HG03378 (cell line): ENCODE measurements at regions not wholly inside any gene's neighbourhood (a gene's known extent, or its start where the extent isn't known, plus 50 kb on each side); places are given as distances from the start of the nearest gene placed in this dataset.
"Not testable (repeated sequence)": the region's sequence is repeated elsewhere in the genome, so short reads cannot be mapped to it uniquely, and the experiment has no call there.

Source experiments
- ATAC-seq: cut with Tn5 transposase; IDR thresholded peaks from one replicate; pipeline ENCODE4 v1.9.1; 2021; ENCODE audit warnings: mild to moderate bottlenecking, moderate library complexity; ENCODE audit not compliant: unreplicated experiment

DNA sequence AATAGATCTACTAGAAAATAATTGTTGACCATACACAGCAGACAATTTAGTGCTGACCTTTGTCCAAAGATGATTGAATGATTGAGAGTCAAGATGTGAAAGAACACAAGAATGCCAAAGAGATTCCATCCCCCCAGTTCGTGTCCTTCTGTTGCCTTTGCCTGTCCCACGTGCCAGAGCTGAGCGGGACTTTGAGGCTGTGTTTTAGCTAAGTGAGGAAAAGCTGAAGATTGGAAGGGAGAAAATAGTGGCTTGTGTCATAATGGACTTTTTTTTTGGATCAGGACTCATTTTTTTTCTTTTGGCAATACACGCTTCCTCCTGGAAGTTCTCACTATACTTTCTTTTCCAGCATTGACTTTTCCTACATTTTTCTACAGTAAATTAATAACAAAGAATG lies 206.6 kb upstream of the MDFIC2 start:
- ATAC-seq, result no peak

DNA sequence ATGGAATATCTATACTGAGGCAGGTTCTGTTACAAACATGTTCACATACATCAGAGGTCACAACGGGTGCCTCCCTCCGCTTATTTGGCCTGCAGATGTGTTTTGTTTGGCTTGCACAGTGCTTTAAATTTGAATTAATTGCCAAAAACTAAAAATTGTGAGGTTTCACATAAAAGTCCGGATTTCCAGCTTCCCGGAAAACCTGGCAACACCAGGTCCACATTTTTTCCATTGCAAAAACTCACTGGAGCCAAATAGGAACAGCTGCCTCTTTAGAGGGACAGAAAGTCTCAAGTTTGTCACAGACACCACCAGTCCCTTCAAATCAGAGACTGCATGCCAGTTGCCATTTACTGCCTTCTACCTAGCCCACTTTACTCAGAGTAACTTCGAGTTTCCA lies 205.9 kb upstream of the MDFIC2 start:
- no peak for ATAC-seq

DNA sequence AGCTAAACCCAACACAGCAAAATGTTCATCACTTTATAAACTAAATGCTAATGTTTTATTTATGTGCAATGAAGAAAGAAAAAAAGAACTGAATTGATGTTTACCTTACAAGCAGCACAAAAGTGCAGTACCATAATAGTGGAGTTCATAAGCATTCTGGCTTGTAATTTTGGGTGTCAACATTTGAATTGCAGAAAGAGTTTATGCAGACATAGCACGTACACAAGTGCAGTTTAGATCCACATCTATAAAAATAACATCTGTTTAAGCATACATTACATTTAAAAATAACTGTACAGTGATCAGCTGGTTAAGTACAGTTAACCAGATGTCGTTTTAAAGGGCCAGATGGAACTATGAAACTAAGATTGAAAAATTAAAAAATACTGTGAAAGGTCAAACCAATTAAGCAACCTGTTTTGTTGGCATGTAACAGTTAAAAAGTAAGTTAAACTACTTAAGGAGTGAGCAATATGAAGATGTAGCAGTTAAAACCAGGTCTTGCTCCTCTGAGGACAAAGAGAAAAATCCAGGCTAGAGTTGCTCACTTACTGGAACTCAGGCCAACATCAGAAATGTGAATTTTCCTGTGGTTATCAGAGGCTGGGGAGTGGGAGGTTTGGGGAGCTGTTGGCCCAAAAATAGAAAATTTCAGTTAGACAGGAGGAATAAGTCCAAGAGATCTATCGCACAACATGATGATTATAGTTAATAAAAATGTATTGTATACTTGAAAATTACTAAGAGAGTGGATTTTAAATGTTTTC lies 204.9 kb upstream of the MDFIC2 start:
- no peak for ATAC-seq

DNA sequence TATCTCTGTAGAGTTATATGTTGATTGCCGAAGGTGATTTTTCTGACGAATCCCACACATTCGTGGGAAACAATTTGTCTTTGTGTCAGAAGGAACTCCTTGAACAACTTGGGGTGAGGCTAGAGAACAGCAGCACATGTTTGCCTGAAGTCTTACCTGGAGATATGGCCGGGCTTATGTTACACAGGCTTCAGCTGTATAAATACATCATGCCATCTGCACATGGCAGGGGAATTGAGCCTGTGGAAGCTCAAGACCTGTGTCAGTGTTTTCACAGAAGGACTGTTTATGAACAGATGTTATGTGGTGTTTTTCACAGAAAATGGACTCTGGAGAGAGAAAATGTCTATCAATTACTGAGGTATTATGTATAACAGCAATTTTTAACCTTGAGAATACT lies 203.6 kb upstream of the MDFIC2 start:
- no peak for ATAC-seq

DNA sequence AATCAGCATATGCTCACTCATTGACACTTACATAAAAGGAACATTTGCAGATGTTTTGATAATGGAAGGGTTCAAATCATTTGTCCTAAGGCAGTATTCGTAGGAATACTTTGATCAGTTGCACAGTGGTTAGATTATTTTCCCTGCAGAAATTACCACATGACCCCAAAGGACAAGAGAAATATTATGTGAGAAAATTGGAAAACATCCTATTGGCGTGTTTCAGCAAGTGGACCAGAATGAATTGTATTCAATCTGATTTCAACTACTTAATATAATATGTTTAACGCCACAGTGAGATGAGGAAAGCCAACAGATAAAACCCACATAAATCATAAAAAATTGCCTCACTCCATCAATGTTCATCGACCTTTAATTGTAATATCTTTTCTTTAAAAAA lies 195.0 kb upstream of the MDFIC2 start:
- no peak for ATAC-seq

DNA sequence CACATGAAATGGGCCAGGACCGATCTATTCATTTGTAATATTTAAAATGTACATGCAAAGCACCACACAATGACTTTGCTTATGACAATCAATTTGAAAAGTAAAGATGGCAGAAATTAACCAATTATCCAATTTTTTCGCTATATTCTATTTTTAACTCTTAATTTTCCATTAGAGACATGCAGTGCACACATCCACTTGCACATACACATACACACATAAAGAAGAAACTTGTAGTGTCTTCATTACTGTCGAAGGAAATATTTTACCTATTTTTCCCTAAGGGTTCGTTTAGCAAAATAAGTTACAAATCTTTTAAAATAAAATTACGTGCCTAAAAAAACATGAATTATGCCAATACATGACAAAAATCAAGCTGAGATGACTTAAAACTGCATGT lies 194.3 kb upstream of the MDFIC2 start:
- ATAC-seq, result no peak

DNA sequence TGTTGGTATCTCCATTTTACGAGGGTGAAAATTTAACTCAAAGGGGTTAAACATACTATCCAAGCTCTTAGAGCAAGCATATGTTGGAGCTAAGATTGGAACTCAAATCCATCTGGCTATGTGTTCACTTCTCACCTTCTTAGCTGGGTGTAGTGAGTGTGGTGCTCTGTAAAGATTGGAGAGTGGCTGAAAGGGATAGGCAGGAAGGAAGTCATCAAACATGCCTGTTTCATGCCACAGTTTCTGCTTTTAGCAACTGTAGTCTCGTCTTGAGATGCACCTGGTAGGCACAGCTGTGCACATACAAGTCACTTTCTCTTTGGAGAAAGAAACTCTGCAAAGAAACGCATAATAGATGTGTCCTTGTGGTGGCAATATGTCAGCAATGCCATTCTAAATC lies 189.1 kb upstream of the MDFIC2 start:
- ATAC-seq, result no peak

DNA sequence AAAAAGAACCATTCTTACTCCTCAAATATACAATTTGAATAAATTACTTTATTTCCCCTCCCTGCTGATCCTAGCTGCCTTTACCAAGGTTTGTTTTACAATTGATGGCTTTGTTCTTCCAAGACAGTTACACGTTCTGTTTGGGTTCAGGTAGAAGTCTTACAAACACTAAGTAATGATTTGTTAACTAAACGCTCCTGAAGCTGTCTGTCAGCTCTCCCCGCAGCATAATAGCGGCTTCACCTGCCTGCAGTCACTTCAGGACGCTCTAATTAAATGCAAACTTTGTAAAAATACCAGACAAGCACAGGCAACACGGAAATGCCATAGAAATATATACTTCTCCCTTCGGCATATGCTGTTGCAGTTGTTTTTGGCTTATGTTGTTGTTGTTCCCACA lies 176.4 kb upstream of the MDFIC2 start:
- no peak for ATAC-seq

DNA sequence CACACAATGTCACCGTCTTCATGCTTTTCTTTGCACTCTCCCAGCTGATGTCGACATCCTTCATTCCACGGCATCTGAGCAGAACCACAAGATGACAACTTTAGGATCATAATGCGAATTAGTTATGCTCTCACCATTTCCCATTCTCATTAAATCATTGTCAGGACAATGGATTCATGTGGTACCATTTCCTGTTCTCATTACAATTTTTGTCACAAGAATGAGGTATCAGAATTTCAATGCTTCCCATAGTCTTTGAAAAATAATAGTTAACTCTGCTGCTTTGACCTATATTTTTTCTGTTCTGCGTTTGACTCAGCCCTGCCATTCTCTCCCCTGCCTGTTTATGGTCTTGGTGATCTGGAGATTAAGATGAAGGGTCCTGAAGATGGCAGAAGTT lies 175.7 kb upstream of the MDFIC2 start:
- ATAC-seq, result no peak

DNA sequence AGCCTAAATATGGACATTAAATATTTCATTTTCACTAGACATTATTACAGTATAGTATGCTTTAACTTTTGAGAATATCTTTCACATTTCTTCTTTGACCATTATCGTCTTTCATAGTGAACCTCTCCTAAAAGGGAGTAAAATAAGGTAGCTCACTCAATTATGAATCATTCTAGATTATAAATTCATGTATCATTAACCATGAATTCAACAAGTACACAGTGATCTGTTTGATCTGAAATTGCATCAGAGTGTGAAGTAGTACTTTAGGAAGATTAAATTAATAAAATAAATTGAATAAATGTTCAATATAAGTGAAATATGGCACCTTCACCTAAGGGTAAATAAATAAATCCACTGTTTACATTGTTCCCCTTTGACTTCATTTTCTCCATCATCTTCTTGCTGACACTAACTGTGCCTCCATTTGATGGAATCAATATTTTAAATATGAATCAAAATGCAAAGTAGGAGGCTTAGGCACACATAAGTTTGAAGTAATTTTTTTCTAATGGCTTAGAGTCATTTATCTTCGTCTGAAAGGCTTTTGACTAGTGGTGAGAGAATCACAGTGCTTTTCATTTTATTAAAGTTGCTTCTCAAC lies 174.1 kb upstream of the MDFIC2 start:
- no peak for ATAC-seq

DNA sequence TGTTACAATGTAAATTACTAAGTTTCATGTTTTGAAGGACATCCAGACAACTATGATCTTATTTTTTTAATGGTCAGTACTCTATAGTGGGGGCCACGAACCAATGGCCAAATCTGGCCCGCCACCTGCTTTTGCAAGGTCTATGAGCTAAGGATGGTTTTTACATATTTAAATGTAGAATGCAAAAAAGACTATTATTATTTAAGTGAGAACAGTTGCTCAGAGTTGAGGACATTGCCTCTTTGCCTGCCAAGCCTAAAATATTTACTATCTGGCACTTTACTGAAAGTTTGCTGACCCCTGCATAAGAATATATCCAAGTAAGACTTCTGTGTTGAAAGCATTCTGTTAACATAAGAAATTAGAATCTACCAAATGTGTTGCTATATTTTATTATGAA lies 163.7 kb upstream of the MDFIC2 start:
- no peak for ATAC-seq

DNA sequence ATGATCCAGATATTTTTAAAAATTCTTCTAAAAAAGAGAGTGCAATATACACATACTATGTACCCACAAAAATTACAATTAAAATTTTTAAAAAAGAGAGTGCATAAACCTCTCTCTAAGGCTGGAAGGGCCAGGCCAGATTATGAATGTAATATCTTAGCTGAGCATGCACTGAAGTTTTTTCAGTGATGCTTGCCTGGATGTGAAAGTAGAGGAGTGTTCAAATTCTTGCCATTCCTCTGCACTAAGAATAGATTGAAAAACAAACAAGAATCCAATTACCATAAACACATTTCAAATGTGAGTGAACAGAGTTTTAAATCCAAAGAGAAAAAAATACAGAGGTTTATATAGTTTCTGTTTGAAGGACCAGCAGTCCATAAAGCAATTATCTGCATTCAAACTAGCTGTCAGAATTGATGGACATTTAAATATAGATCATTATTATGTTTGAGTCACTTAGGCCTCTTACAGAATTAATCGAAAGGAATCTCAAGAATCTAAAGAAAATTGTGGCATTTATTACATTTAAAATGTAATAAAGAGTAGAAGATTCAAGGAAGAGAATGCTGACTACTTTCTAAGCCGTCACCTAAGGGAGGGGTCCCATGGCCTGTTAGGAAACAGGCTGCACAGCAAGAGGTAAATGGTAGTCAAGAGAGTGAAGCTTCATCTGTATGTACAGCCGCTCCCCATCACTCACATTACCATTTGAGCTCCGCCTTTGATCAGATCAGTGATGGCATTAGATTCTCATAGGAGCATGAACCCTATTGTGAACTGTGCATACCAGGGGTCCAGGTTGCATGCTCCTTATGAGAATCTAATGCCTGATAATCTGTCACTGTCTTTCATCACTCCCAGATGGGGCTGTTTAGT lies 159.3 kb upstream of the MDFIC2 start:
- no peak for ATAC-seq

DNA sequence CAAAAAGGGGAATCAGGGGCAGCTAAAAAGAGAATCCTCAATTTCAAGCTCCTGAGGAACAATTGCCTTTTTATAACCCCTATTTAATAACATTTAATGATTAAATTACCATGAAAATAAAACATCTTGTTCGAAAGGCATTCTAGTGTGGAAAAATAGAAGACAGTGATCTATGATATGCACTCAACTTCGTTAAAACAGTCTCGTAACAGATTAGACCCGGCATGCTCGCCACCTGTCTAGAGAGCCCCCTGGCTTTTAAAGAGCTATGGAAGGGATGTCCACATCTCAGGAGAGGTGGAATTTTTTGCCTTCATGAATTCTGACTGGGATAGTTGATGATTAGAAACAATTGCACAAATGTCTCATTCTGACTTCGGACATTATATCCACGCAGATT lies 153.7 kb upstream of the MDFIC2 start:
- ATAC-seq, result no peak

DNA sequence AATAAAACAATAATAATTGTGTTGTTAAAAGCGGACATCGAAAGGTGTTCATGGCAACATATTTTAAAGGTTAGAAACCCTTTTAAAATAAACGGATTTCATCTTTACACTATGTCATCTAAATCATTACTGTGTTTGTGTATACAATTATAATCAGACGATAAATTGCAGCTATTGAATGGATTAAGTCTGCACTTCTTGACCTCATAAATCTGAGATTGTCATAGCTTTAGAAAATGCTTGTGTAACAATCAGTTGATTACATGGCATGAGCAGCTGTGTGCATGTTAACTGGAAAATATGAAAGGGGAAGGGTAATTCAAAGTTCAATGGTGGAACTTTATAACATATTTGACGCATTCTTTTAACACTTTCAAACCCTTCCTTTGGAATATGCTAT lies 152.4 kb upstream of the MDFIC2 start:
- ATAC-seq, result no peak

DNA sequence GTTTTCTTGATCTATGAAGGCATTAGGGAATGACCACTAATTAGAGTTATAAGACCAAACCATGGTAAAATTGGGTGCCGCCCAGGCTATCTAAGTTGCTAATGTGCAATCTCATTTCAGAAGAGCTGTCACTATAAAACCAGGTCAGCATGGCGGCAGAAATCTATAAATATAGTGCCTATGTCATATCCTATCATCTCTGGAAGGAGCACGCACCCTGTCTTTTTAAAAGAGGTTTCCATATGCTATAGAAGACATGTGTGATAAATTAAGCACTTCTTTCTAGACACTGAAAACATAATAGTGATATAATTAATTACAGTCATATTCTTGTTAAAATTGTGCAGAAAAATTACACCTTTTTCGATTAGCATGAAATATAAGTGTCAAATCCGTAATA lies 152.0 kb upstream of the MDFIC2 start:
- ATAC-seq, result no peak

DNA sequence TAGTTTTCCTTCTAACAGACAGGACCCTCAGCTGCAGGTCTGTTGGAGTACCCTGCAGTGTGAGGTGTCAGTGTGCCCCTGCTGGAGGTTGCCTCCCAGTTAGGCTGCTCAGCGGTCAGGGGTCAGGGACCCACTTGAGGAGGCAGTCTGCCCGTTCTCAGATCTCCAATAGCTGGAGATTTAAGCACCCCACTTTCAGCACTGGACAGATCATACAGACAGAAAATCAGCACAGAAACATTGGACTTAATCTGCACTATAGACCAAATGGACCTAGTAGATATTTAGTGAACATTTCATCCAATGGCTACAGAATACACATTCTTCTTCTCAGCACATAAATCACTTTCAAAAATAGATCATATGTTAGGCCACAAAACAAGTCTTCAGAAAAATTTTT lies 137.8 kb upstream of the MDFIC2 start:
- not testable (repeated sequence) for ATAC-seq

DNA sequence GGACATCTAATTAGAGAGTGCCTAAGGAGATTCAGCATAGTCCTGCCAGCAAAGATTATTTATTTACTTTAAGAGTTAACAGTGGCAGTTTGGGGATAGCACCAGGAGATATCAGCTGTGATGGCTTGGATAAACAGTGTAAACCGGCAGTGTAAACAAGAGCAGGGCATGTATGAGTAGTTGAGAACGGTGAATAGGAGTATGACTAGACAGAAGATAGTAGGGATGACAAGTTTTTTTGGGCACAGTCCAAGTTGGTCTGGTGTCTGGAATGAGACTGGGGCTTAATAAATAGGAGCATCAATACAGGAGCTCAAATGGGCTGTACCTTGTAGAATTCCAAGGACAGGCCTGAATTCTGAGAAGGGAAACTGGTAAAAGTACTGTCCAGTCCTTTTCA lies 123.0 kb upstream of the MDFIC2 start:
- ATAC-seq, result not testable (repeated sequence)

DNA sequence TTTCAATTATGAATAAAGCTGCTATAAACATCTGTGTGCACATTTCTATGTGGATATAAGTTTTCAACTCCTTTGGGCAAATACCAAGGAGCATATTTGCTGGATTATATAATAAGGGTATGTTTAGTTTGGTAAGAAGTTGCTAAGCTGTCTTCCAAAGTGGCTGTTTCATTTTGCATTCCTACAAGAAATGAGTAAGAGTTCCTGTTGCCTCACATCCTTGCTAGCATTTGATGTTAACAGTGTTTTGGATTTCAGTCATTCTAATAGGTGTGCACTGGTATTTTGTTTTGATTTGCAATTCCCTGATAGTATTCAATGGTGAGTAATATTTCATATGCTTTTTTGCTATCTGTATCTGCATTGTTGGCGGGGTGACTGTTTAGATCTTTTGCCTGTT lies 120.7 kb upstream of the MDFIC2 start:
- ATAC-seq, result no peak

DNA sequence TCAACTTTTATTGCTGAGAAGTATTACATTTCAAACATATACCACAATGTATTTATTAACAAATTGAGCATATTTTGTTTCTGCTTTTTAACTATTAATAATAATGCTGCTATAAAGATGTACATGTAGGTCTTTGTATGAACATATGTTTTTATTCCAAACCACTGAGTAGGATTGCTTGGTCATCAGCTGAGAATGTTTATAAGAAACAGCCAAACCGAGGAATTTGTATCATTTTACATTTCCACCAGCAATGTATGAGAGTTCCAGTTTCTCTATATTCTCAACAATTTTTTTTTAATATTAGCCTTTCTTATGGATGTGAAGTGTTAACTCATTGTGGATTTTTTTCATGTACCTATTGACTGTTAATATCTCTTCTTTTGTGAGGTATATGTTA lies 119.5 kb upstream of the MDFIC2 start:
- no peak for ATAC-seq

DNA sequence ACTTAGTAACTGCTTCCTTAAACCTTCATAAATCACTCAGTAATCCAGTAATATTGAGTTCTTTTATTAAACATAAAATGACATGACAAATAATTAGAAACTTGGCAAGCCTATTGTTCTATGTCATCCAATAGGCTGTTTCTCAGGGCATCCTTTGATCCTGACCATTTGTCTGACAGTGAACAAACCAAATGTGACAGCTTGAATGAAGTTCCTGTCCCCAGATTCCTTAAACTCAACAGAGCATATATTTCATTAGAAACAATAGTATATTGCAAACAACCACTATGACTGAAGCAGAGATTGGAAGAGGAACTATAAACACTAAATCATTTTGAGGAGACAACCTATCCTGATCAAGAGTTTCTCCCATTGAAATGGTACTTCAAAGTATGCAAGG lies 113.6 kb upstream of the MDFIC2 start:
- ATAC-seq, result no peak

DNA sequence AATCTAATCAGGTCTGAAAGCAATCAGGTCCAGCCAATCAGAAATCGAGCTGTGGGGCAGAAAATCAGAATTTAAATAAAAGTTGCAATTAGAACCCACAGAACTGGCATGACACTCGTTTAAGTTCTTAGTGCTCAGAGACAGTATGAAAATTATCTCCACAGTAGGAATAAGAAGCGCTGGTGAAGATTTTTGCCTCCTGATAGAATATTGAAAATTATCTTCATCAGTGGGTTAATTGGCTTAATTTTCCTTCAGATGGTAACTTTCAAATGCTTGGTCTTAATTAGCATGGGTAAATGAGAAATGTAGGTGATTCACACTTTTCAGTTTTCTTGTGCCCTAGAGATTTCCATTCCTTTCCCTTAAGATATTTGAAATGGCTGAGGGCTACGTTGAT lies 109.1 kb upstream of the MDFIC2 start:
- ATAC-seq, result no peak

DNA sequence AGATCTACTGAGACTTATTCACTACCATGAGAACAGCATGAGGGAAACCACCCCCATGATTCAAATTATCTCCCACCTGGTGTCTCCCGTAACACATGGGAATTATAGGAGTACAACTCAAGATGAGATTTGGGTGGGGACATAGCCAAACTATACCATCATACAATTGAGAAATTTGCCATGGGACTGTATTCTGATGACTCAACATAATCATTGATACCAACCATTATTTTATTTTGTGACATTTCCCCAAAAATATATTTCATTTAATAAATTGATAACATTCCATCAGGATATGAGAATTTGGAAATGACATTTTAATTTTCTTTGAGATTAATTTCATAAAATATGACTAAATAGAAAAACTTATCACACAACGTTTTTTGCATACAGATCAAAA lies 96.6 kb upstream of the MDFIC2 start:
- ATAC-seq, result no peak
